HFFc6 (cell line): ENCODE measurements at regions not wholly inside any gene's neighbourhood (a gene's known extent, or its start where the extent isn't known, plus 50 kb on each side); places are given as distances from the start of the nearest gene placed in this dataset.

Experiments used
- DNase-seq: peaks from one replicate; pipeline ENCODE4 v3.0.0-alpha.2; 2018
- H3K27ac Mint-ChIP-seq: 2 replicates; pipeline ENCODE4 v1.8.0; 2020; ENCODE audit warnings: mild to moderate bottlenecking, mixed read lengths
- H3K27me3 Mint-ChIP-seq: 2 replicates; pipeline ENCODE4 v1.8.0; 2021; ENCODE audit warnings: mild to moderate bottlenecking, moderate library complexity, mixed read lengths; ENCODE audit not compliant: insufficient read depth
- H3K36me3 Mint-ChIP-seq: 2 replicates; pipeline ENCODE4 v1.8.0; 2021; ENCODE audit warnings: low read depth, mixed read lengths
- H3K4me1 Mint-ChIP-seq: 2 replicates; pipeline ENCODE4 v1.8.0; 2020; ENCODE audit warnings: low read depth, mixed read lengths
- H3K4me3 Mint-ChIP-seq: 2 replicates; pipeline ENCODE4 v1.8.0; 2020; ENCODE audit warnings: mild to moderate bottlenecking, moderate library complexity, mixed read lengths
- H3K9me3 Mint-ChIP-seq: 2 replicates; pipeline ENCODE4 v1.8.0; 2020; ENCODE audit warnings: mild to moderate bottlenecking, mixed read lengths
- TF ChIP-seq, protein P1 (sequence below): fragments of 200-600 bp; sonication (generic); IDR thresholded peaks from 2 replicates; pipeline ENCODE4 v1.5.0; 2021; ENCODE audit warnings: antibody characterized with exemption, mild to moderate bottlenecking

DNA sequence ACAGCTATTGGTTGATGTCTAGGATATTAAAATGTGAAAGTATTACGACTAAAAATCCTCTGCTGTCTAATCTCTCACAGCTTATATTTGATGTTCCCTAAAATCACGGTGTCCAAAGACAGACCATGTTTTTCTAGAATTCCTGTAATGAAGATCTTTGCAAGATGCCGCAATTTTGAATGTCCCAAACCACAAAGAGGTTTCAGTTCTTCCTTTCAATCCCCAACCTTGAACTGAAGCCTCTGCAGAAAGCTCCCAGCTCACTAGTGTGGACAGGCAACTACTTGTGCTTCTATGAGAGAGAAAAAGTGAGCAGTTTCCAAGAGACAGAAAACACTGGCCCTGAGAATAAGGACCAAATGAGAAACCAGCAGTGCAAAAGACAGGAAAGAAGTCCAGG lies 370.1 kb downstream of the FOXA2 start:
- TF ChIP-seq, protein P1, sequence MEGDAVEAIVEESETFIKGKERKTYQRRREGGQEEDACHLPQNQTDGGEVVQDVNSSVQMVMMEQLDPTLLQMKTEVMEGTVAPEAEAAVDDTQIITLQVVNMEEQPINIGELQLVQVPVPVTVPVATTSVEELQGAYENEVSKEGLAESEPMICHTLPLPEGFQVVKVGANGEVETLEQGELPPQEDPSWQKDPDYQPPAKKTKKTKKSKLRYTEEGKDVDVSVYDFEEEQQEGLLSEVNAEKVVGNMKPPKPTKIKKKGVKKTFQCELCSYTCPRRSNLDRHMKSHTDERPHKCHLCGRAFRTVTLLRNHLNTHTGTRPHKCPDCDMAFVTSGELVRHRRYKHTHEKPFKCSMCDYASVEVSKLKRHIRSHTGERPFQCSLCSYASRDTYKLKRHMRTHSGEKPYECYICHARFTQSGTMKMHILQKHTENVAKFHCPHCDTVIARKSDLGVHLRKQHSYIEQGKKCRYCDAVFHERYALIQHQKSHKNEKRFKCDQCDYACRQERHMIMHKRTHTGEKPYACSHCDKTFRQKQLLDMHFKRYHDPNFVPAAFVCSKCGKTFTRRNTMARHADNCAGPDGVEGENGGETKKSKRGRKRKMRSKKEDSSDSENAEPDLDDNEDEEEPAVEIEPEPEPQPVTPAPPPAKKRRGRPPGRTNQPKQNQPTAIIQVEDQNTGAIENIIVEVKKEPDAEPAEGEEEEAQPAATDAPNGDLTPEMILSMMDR: no peak
- no peak for DNase-seq
- Mint-ChIP-seq H3K9me3 (peaks cover 20% of the 10 kb centered on the region), H3K27me3 (no peaks in the 10 kb centered on the region), H3K27ac (no peak overlapping the region), H3K4me3 (no peak overlapping the region), H3K36me3 (no peaks in the 10 kb centered on the region; the same call in 1 of the 2 replicates), H3K4me1 (no peaks in the 10 kb centered on the region)

DNA sequence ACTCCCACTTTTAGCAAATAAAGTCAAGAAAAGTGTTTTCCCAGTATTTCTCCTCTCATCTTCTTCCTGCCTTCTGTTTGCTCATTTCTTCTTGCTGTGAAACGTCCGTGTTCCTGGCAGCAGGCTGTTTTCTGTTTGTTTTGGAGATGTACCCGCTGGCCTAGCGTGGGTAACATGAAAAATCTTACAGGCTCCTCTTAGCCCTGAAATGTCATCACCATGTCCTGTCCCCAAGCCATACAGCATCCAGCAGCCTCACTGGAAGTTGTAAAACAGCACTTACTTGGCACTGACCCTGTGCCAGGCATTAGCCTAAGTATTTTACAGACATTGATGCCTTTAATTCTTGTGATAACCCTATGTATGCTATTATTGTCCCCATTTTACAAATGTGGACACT lies 371.1 kb downstream of the FOXA2 start:
- no peak overlapping the region for H3K27ac Mint-ChIP-seq
- TF ChIP-seq, protein P1: no peak
- H3K36me3 Mint-ChIP-seq: no peaks in the 10 kb centered on the region; the same call in 1 of the 2 replicates
- peaks cover 24% of the 10 kb centered on the region for H3K9me3 Mint-ChIP-seq
- no peaks in the 10 kb centered on the region for H3K27me3 Mint-ChIP-seq
- DNase-seq: no peak
- no peak overlapping the region for H3K4me3 Mint-ChIP-seq
- H3K4me1 Mint-ChIP-seq: no peaks in the 10 kb centered on the region

DNA sequence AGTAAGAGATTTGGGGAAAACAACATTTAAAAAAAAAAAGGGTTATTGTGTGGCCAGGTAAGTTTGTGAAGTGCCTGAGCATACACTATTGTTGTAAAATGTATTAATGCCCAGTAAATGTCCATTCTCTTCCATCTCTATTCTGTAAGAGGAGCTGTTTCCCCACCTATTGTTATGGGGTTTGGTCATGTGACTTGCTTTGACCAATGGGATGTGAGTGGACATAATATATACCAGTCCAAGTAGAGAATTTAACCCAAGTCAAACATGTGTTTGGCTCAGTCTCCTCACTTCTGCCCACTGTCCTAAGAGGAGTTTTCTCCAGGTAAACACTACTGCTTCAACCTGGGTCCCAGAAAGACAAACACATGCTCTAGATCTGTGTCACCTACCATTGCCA lies 377.1 kb downstream of the FOXA2 start:
- no peaks in the 10 kb centered on the region for H3K4me1 Mint-ChIP-seq
- H3K9me3 Mint-ChIP-seq: peaks cover 47% of the 10 kb centered on the region
- H3K27ac Mint-ChIP-seq: no peak overlapping the region
- no peaks in the 10 kb centered on the region for H3K27me3 Mint-ChIP-seq
- H3K36me3 Mint-ChIP-seq: no peaks in the 10 kb centered on the region
- TF ChIP-seq, protein P1: no peak
- DNase-seq: no peak
- no peak overlapping the region for H3K4me3 Mint-ChIP-seq

DNA sequence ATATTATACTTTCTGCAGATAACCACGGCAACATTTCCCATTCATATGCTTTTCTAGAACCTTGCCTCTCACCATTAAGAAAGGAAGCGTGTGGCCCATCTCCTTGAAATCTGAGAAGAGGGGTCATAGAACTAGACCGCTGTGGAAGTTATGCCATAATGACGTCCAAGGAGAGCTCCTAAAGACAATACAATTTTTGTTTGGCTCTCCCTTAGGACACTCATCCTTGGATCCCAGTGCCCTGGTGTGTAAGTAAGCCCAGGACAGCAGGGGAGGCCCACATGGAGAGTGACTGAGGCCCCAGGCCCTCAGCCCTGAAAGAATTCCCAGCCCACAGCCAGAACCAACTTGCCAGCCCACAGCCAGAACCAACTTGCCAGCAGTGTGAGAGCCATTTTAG lies 379.6 kb downstream of the FOXA2 start:
- Mint-ChIP-seq H3K27me3 (no peaks in the 10 kb centered on the region), H3K27ac (no peak overlapping the region), H3K4me1 (no peaks in the 10 kb centered on the region), H3K9me3 (peaks cover 38% of the 10 kb centered on the region), H3K4me3 (no peak overlapping the region), H3K36me3 (no peaks in the 10 kb centered on the region)
- TF ChIP-seq, protein P1: no peak
- DNase-seq: no peak

DNA sequence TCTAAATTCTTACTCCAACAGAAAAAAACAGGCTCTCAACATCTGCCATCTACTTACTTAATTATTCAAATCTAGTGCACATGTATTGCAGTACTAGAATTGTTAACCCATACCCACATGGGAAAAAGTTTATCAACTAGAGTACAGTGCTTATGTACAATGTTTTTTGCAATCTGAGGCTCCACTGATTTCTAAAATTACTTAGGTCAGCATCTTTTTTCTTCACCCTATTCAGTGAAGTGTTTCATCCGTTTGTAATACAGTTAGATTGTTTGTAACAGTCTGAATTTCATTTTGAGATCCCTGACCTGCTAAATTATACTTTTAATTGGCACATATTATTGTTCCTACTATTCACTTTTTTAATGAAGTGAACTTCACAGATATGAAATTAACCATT lies 402.2 kb downstream of the FOXA2 start:
- Mint-ChIP-seq H3K4me3 (no peak overlapping the region), H3K27me3 (no peaks in the 10 kb centered on the region; the same call in 1 of the 2 replicates), H3K27ac (no peak overlapping the region), H3K4me1 (no peaks in the 10 kb centered on the region), H3K36me3 (peaks cover 5% of the 10 kb centered on the region; the same call in 1 of the 2 replicates), H3K9me3 (peaks cover 50% of the 10 kb centered on the region)
- TF ChIP-seq, protein P1: no peak
- DNase-seq: no peak

DNA sequence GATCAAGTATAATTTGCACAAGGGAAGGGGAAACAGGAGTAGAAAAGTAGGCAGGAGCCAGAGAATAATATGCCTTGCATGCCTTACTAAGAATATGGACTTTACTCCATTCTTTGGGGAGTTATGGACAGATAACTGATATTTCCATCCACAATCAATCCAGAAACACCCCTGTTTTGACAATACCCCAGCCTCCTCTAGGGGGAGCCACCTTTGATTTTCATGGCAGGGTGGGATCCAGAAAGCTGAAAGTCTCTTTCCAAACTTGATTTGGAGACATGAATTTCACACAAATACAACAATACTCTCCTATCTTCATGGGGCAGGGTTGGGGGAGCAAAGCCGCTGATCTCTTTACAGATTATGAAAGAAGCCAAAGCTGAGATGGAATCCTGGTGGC lies 404.1 kb downstream of the FOXA2 start:
- Mint-ChIP-seq H3K4me1 (no peaks in the 10 kb centered on the region), H3K4me3 (no peak overlapping the region), H3K9me3 (peaks cover 52% of the 10 kb centered on the region), H3K27me3 (no peaks in the 10 kb centered on the region; the same call in 1 of the 2 replicates), H3K36me3 (peaks cover 5% of the 10 kb centered on the region; the same call in 1 of the 2 replicates), H3K27ac (no peak overlapping the region)
- DNase-seq: no peak
- TF ChIP-seq, protein P1: no peak
